ENCODE measurements at regions not wholly inside any gene's neighbourhood (a gene's known extent, or its start where the extent isn't known, plus 50 kb on each side); places are given as distances from the start of the nearest gene placed in this dataset.

GRCh38 chr12:126358806-126359205, 1293.6 kb downstream of the AACS start:
- no peak overlapping the region for H3K4me3 ChIP-seq (ENCODE audit: low read depth, low read length)
- DNase-seq (ENCODE audit: low read depth): no peak
- TF ChIP-seq CTCF (IDR thresholded peaks at IDR 0.05; ENCODE audit: insufficient read depth, low read depth, low read length): no peak

- DNase-seq (ENCODE audit: low read depth): no peak
- no peak for TF ChIP-seq CTCF (IDR thresholded peaks at IDR 0.05; ENCODE audit: insufficient read depth, low read depth, low read length)
- H3K4me3 ChIP-seq (ENCODE audit: low read depth, low read length): no peak overlapping the region
These were observed 1294.0 kb downstream of the AACS start for GRCh38 chr12:126359216-126359615.

- no peak for DNase-seq (ENCODE audit: low read depth)
- TF ChIP-seq CTCF (IDR thresholded peaks at IDR 0.05; ENCODE audit: insufficient read depth, low read depth, low read length): no peak
- H3K4me3 ChIP-seq (ENCODE audit: low read depth, low read length): no peak overlapping the region
These were observed 1296.6 kb downstream of the AACS start for GRCh38 chr12:126361804-126362203.

GRCh38 chr12:126362493-126362892, 1297.3 kb downstream of the AACS start:
- H3K4me3 ChIP-seq (ENCODE audit: low read depth, low read length): no peak overlapping the region
- TF ChIP-seq CTCF (IDR thresholded peaks at IDR 0.05; ENCODE audit: insufficient read depth, low read depth, low read length): no peak
- no peak for DNase-seq (ENCODE audit: low read depth)

GRCh38 chr12:126362964-126363363, 1297.7 kb downstream of the AACS start:
- DNase-seq (ENCODE audit: low read depth): no peak
- no peak overlapping the region for H3K4me3 ChIP-seq (ENCODE audit: low read depth, low read length)
- TF ChIP-seq CTCF (IDR thresholded peaks at IDR 0.05; ENCODE audit: insufficient read depth, low read depth, low read length): no peak

GRCh38 chr12:126369487-126370463, 1304.5 kb downstream of the AACS start:
- TF ChIP-seq CTCF (IDR thresholded peaks at IDR 0.05; ENCODE audit: insufficient read depth, low read depth, low read length): peak; percentile 16
- H3K4me3 ChIP-seq (ENCODE audit: low read depth, low read length): no peak overlapping the region
- DNase-seq (ENCODE audit: low read depth): peak; percentile 31
